ENCODE measurements at regions not wholly inside any gene's neighbourhood (a gene's known extent, or its start where the extent isn't known, plus 50 kb on each side); places are given as distances from the start of the nearest gene placed in this dataset.
"Not testable (repeated sequence)": the region's sequence is repeated elsewhere in the genome, so short reads cannot be mapped to it uniquely, and the experiment has no call there.

GRCh38 chr19:20388706-20389225, 176.8 kb downstream of the ZNF737 start:
- Mint-ChIP-seq H3K27me3 (ENCODE audit: unreplicated experiment) (no peaks in the 10 kb centered on the region), H3K9me3 (ENCODE audit: unreplicated experiment) (peaks cover 21% of the 10 kb centered on the region), H3K27ac (ENCODE audit: unreplicated experiment) (no peak overlapping the region), H3K4me3 (ENCODE audit: unreplicated experiment) (no peak overlapping the region), H3K36me3 (ENCODE audit: unreplicated experiment) (no peaks in the 10 kb centered on the region), H3K4me1 (ENCODE audit: unreplicated experiment) (no peaks in the 10 kb centered on the region)
- no peak for TF ChIP-seq CTCF (IDR thresholded peaks at IDR 0.05)
- DNase-seq (ENCODE audit: extremely low spot score, unreplicated experiment), result no peak

- Mint-ChIP-seq H3K36me3 (ENCODE audit: unreplicated experiment) (no peaks in the 10 kb centered on the region), H3K4me1 (ENCODE audit: unreplicated experiment) (no peaks in the 10 kb centered on the region), H3K27me3 (ENCODE audit: unreplicated experiment) (no peaks in the 10 kb centered on the region), H3K9me3 (ENCODE audit: unreplicated experiment) (peaks cover 44% of the 10 kb centered on the region), H3K4me3 (ENCODE audit: unreplicated experiment) (no peak overlapping the region), H3K27ac (ENCODE audit: unreplicated experiment) (no peak overlapping the region)
- no peak for DNase-seq (ENCODE audit: extremely low spot score, unreplicated experiment)
- no peak for TF ChIP-seq CTCF (IDR thresholded peaks at IDR 0.05)
Measured at GRCh38 chr19:20385061-20385460, 180.5 kb downstream of the ZNF737 start.

- Mint-ChIP-seq H3K4me3 (ENCODE audit: unreplicated experiment) (no peak overlapping the region), H3K27me3 (ENCODE audit: unreplicated experiment) (no peaks in the 10 kb centered on the region), H3K27ac (ENCODE audit: unreplicated experiment) (no peak overlapping the region), H3K4me1 (ENCODE audit: unreplicated experiment) (no peaks in the 10 kb centered on the region), H3K36me3 (ENCODE audit: unreplicated experiment) (peaks cover 2% of the 10 kb centered on the region), H3K9me3 (ENCODE audit: unreplicated experiment) (peaks cover 62% of the 10 kb centered on the region)
- TF ChIP-seq CTCF (IDR thresholded peaks at IDR 0.05), result no peak
- no peak for DNase-seq (ENCODE audit: extremely low spot score, unreplicated experiment)
Measured at GRCh38 chr19:20371911-20372310, 193.7 kb downstream of the ZNF737 start.

- H3K36me3 Mint-ChIP-seq (ENCODE audit: unreplicated experiment); H3K4me3 Mint-ChIP-seq (ENCODE audit: unreplicated experiment); H3K27me3 Mint-ChIP-seq (ENCODE audit: unreplicated experiment); H3K4me1 Mint-ChIP-seq (ENCODE audit: unreplicated experiment); H3K27ac Mint-ChIP-seq (ENCODE audit: unreplicated experiment); DNase-seq (ENCODE audit: extremely low spot score, unreplicated experiment): not testable (repeated sequence)
- H3K9me3 Mint-ChIP-seq (ENCODE audit: unreplicated experiment), result peaks cover 59% of the 10 kb centered on the region
Measured at GRCh38 chr19:20371304-20371703, 194.3 kb downstream of the ZNF737 start.

- Mint-ChIP-seq H3K4me3 (ENCODE audit: unreplicated experiment) (no peak overlapping the region), H3K27ac (ENCODE audit: unreplicated experiment) (no peak overlapping the region), H3K4me1 (ENCODE audit: unreplicated experiment) (no peaks in the 10 kb centered on the region), H3K36me3 (ENCODE audit: unreplicated experiment) (peaks cover 2% of the 10 kb centered on the region), H3K9me3 (ENCODE audit: unreplicated experiment) (peaks cover 54% of the 10 kb centered on the region), H3K27me3 (ENCODE audit: unreplicated experiment) (no peaks in the 10 kb centered on the region)
- no peak for TF ChIP-seq CTCF (IDR thresholded peaks at IDR 0.05)
- no peak for DNase-seq (ENCODE audit: extremely low spot score, unreplicated experiment)
Measured at GRCh38 chr19:20367811-20368294, 197.7 kb downstream of the ZNF737 start.

- Mint-ChIP-seq H3K4me1 (ENCODE audit: unreplicated experiment) (no peaks in the 10 kb centered on the region), H3K27ac (ENCODE audit: unreplicated experiment) (no peak overlapping the region), H3K4me3 (ENCODE audit: unreplicated experiment) (no peak overlapping the region), H3K36me3 (ENCODE audit: unreplicated experiment) (peaks cover 2% of the 10 kb centered on the region), H3K9me3 (ENCODE audit: unreplicated experiment) (peaks cover 51% of the 10 kb centered on the region), H3K27me3 (ENCODE audit: unreplicated experiment) (no peaks in the 10 kb centered on the region)
- no peak for TF ChIP-seq CTCF (IDR thresholded peaks at IDR 0.05)
- no peak for DNase-seq (ENCODE audit: extremely low spot score, unreplicated experiment)
Measured at GRCh38 chr19:20365146-20365545, 198.1 kb downstream of the ZNF486 start.

Data from osteocyte (in vitro differentiated cells).